KG1 (cell line): ENCODE measurements at regions not wholly inside any gene's neighbourhood (a gene's known extent, or its start where the extent isn't known, plus 50 kb on each side); places are given as distances from the start of the nearest gene placed in this dataset.

Source experiments
- DNase-seq: peaks from one replicate; lab custom pipeline; 2025; lab: John Stamatoyannopoulos, UW

GRCh38 chr10:6774406-6774805 lies 194.3 kb upstream of the PRKCQ start:
- no peak for DNase-seq

DNA sequence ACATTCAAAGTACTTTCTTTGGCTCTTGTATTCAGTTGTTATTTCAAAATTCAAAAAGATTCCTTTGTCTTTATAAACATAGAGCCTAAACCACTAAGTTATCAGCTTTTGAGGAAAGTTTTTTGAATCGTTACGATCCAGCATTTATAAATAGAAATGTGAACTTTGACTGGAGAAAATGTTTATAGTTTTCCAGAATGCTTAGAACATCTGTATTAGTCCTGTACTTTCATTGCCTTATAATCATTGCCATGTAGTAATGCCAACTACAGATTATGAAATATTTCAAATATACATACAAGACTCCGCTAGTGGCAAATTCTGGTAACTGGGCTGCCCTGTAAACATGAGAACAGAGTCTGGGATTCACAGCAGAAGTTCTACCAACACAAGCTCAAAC lies 191.3 kb upstream of the PRKCQ start:
- DNase-seq: no peak

DNA sequence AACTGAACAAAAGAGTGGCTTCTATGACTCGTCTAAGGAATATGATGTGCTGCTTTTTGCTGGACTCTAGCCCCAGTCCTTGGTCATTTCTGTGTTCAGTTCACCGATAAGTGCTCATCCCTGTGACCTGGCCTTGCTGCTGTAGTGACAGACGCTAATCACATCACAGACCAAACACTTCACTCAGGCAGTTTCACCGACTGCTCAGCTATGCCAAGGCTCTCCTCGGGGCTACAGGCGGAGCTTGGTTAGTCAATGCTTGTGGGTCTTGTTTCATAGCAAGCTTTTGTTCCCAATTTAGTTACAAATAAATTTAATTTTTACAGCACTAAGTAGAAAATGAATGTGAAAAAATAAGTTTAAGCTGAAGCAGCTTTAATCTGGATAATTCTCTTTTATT lies 190.8 kb upstream of the PRKCQ start:
- DNase-seq: no peak

GRCh38 chr10:6769704-6770417 lies 189.8 kb upstream of the PRKCQ start:
- DNase-seq: no peak

DNA sequence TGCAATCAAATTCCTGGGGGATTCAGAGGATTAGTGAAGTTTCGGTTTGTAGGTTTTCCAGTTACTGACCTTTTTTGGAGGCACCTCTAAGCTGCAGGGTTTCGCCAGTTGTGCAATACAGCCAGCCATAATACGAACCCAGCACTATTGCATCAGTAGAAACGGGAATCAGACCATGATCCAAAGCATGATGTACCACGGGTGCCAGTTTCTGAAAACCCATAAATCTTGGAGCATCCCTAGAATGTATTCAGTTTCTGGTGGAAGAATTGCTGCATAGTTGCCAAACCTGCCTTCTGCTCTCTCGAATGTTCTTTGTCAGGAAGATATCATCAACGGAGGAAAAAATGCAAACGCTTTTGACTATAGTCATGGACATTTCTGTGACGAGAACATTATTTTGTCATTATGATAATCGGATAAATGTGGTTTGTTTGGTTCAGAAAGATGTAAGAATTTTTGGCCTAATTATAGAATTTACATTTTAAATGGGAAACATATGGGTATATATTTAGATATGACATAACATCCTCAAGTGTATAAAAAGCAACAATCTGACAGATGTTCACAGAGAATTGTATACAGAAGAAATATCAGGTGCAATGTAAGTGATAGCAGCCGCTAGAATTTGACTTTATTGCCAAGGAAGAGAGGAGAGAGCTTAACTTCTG lies 186.2 kb upstream of the PRKCQ start:
- DNase-seq: no peak

GRCh38 chr10:6763423-6763822 lies 183.3 kb upstream of the PRKCQ start:
- DNase-seq: no peak

DNA sequence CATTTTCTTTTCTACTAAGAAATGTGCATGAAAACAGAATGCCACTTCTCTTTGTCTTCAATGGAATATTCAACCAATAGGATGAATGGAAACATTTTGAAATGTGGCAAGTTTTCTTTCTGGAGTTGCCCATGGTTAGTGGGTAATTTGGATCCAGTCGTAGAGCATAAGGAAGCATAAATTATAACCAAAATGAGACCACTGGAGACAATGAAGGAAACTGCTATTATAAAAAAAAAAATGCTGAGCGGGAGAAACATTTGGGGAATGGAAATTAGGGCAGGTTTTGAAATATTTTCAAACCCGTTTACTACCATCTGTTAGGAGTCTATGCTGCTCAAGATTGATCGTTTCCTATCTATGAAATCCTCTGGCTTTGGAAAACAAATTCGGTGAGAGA lies 182.9 kb upstream of the PRKCQ start:
- DNase-seq: no peak

DNA sequence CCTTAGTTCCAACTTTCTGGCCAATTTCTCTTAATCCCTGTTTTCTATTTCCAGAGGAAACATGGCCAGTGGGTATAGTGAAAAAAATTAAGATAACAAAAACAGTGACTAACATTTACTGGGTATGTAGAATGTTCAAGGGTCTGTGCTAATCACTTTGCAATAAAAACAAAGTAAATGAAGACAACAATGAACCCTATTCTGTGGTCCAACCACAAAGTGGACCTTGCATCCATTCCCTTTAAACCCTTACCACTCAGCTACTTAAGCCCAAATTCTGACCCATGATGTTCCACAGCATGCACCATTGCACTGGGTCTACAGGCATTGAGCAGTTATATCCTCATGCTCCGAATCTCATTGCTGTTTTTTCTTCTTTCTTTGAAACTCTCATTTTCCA lies 179.9 kb upstream of the PRKCQ start:
- DNase-seq: no peak

DNA sequence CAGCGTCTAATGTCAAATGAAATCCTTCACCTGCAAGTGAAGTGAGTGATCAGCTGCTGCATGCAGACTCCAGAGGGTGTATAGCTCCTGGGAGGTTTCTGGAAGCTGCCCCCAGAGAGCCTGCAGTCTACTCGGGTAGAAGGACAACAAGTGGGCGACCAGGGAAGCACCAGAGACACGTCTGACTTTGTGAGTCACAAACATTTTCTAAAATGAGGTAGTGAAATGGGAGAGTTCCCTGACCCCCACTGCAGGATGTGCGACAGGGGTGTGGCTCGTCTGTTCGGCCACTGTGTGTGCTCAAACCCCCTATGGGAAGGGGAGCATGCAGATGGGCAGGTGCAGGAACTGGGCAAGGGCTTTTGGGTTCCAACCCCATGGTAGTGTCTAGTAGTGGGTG lies 177.1 kb upstream of the PRKCQ start:
- DNase-seq: no peak

DNA sequence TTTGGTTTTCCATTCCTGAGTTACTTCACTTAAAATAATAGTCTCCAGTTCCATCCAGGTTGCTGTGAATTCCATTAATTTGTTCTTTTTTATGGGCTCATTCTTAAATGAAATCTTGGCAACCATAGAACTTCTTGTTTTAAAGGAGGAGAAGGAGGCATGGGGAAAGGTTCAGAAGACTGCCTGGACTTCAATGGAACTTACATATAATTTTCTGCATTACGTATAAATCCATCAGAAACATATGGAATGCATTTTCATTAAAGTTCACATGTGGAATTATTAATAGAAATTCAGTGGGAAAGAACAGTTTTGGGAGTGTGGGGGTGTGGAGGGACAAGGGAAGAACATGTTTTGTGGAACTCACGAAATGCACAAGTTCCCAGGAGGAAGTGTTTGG lies 176.6 kb upstream of the PRKCQ start:
- DNase-seq: no peak

- DNase-seq: no peak
Observed at GRCh38 chr10:6755781-6756460, 175.8 kb upstream of the PRKCQ start.

DNA sequence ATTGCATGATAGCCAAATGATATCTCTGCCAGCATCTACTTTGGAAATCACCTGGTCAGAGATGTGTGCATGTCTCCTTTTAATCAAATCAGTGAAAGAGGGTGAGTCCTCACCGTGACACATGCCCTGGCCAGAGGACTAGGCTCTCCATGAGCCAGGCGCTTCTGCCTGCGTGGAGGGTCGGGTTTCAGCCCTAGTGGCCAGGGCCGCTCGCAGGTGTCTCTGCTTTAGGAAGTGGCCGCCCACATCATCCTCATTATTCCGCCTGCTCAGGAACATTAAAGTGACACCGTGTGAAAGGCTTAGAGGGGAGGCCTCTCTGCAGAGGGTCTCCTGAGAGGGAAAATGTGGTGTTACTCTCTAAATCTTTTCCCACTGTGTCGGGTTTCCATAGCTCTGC lies 173.6 kb upstream of the PRKCQ start:
- DNase-seq: no peak

GRCh38 chr10:6751363-6751762 lies 171.3 kb upstream of the PRKCQ start:
- no peak for DNase-seq

- no peak for DNase-seq
Observed at GRCh38 chr10:6748981-6749635, 169.0 kb upstream of the PRKCQ start.

GRCh38 chr10:6748029-6748428 lies 168.0 kb upstream of the PRKCQ start:
- DNase-seq: no peak

DNA sequence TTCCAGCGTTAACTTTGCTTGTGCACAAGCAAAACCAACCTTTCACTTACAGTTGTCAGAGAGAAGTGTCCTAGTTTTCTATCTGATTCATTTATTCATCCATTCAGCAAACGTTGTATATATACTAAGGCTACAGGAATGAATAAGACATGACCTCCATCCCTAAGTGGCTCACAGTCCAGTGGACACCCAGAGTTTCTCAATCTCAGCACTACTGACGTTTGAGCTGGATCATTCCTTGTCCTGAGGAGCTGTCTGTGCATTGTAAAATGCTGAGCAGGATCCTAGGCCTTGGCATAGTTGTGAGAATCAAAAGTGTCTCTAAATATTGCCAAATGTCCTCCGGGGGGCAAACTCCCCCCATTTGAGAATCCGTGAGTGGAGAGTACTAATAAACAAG lies 166.7 kb upstream of the PRKCQ start:
- DNase-seq: no peak

DNA sequence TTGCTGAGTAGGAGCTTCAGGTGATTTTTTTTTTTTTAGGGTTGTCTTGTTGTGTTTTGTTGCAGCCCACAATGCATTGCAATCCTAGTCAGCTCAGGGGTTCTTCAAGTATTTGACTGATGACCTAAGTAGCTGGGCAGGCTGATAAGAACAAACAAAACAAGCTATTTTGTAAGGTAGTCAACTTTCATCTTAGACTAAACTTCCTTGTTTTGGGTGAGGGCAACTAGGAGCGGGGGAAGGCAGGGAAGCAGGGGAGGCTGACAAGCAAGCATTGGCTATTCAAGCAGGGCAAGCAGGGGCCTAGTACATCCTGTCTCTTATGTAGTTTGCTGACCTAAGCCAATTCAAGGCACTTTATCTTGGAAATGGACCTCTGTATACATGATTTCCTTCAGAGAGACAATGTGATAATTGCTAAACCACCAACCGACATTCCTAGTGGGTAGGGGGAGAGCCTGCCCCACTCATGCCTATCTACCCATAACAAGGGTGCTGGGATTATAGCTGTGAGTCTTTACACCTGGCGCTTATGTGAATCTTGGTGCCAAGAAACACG lies 163.3 kb upstream of the PRKCQ start:
- no peak for DNase-seq

- DNase-seq: no peak
Observed at GRCh38 chr10:6741541-6741941, 161.5 kb upstream of the PRKCQ start.

DNA sequence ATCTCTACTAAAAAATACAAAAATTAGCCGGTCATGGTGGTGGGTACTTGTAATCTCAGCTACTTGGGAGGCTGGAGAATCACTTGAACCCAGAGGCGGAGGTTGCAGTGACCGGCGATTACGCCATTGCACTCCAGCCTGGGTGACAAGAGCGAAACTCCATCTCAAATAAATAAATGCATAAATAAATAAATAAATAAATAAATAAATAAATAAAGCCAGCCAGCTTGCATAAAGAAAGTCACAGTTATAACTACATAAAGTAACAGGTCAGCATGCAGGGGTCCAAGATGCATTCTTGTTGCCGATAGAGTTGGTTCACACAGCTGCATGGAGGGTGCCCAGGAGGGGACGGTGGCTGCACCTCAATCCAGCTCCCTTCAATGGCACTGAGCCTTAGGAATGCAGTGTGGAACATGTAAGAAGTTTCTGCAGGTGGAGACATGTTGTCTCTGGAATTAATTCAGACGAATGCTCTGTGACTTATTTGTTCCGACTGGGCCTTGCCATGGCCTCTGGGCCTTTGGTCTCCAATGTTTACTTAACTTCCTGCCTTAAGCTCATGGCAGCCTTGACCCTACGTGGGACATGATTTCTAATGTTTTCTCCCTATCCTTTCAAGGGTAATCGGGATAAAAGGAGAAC lies 159.6 kb upstream of the PRKCQ start:
- no peak for DNase-seq

DNA sequence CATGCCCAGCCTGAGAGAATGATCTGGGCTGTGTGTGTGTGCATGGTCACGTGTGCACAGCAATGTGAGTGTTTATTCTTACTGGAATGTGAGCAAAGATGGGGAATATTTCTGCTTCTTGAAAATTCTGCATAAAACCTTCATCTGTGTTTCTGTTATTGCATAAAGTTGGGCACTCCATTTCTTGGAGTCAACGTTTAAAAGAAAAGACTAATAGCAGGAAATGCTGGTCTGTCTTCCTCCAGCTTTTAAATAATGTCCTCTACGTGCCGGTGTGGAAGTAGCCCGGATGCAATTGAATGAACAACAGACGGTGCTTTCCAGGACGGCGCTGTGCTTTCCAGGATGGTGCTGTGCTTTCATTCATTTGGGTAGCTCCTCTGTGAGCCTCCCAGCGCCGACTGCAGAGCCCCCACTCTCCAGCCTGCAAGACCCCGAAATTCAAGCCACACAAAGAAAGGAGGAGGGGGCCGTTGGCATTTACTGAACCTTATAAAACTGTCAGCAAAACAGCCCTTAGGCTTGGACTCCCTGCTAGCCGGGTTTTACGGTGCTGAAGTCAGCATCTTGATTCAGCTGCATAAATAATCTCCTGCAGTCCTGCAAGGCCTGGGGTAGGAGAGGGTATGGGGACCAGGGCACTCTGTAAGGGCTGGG lies 158.2 kb upstream of the PRKCQ start:
- DNase-seq: no peak

- DNase-seq: no peak
Observed at GRCh38 chr10:6737758-6738111, 157.7 kb upstream of the PRKCQ start.
